ENCODE measurements at regions not wholly inside any gene's neighbourhood (a gene's known extent, or its start where the extent isn't known, plus 50 kb on each side); places are given as distances from the start of the nearest gene placed in this dataset.
"Not testable (repeated sequence)": the region's sequence is repeated elsewhere in the genome, so short reads cannot be mapped to it uniquely, and the experiment has no call there.

DNA sequence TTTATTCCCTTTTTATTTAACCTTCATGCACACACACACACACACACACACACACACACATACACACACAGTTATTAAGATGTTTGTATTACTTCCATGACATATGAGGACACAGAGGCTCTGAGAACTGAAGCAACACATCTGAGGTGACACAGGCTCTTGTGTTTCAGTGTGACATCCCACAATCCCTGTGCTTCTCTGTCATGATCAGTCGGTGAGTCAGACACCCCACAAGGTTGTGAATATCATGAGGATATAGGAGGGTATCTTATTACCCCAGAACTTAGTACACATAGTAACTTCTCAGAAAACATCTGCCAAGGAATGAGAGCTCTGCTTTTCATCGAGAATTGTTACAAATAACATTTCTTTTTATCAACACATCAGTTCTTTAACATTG, 459.3 kb downstream of the PLPP3 start (continued):
- TF ChIP-seq ZNF512 (CRISPR knock-in tag; IDR thresholded peaks at IDR 0.05) (no peak), GMEB1 (CRISPR knock-in tag; IDR thresholded peaks at IDR 0.05; ENCODE audit: borderline replicate concordance) (no peak), TGIF2 (CRISPR knock-in tag; IDR thresholded peaks at IDR 0.05) (no peak), NCOA1 (CRISPR knock-in tag; IDR thresholded peaks at IDR 0.05) (no peak), ZNF441 (CRISPR knock-in tag; IDR thresholded peaks at IDR 0.05; ENCODE audit: borderline replicate concordance) (no peak), ZNF224 (CRISPR knock-in tag; IDR thresholded peaks at IDR 0.05) (no peak), ZNF883 (CRISPR knock-in tag; IDR thresholded peaks at IDR 0.05; ENCODE audit: not compliant biosample characterization) (no peak), XBP1 (CRISPR knock-in tag; IDR thresholded peaks at IDR 0.05) (no peak)
- TF ChIP-seq, protein P1, sequence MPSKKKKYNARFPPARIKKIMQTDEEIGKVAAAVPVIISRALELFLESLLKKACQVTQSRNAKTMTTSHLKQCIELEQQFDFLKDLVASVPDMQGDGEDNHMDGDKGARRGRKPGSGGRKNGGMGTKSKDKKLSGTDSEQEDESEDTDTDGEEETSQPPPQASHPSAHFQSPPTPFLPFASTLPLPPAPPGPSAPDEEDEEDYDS (CRISPR knock-in tag; IDR thresholded peaks at IDR 0.05): no peak

- CTCF ChIA-PET (ENCODE audit: low intra/inter-chr PET ratio, low total read pairs); H3K4me1 ChIP-seq (ENCODE audit: insufficient read depth, low read length); in situ Hi-C loops (cut with HindIII; ENCODE audit: extremely low pct_ligation_motif_present, low pct_unique_long_range_greater_than_20kb); H3K36me3 ChIP-seq (replicated peaks in 1 of 2; ENCODE audit: control insufficient read depth in 1 of 2, insufficient read depth in 2 of 2, low read length in 2 of 2); ATAC-seq; DNase-seq (ENCODE audit: low spot score); H3K79me2 ChIP-seq (ENCODE audit: insufficient read depth, low read length); intact Hi-C loops (cut with micrococcal nuclease; ENCODE audit: unreplicated experiment); H3K4me3 ChIP-seq (replicated peaks in 1 of 3; ENCODE audit: insufficient read depth in 1 of 3, low read depth in 2 of 3, low read length in 3 of 3); BruUV-seq (replicated peaks); H3K27me3 ChIP-seq (ENCODE audit: control insufficient read depth in 1 of 2, insufficient read depth in 2 of 2, low read length in 2 of 2); FAIRE-seq; H3K9me3 ChIP-seq (ENCODE audit: low read length); H3K4me2 ChIP-seq (ENCODE audit: low read depth, low read length); H3K9ac ChIP-seq (ENCODE audit: insufficient read depth, low read depth, low read length); H3K27ac ChIP-seq (ENCODE audit: extremely low read length, insufficient read depth, low read length); POLR2A ChIA-PET; H4K20me1 ChIP-seq (ENCODE audit: insufficient read depth, low read length); H2AFZ ChIP-seq (ENCODE audit: low read length): not testable (repeated sequence)
- 46% methylated on average over 4 of the region's 4 CpGs for WGBS (ENCODE audit: low lambda C conversion rate)
Measured at GRCh38 chr1:56118676-56119075, 460.7 kb downstream of the PLPP3 start.
